Endothelial cell of umbilical vein (primary cell): ENCODE measurements at regions not wholly inside any gene's neighbourhood (a gene's known extent, or its start where the extent isn't known, plus 50 kb on each side); places are given as distances from the start of the nearest gene placed in this dataset.

Experiments
- BruUV-seq: library from RNA; stranded (reverse); fragments of 400-500 nt; replicated peaks from 2 replicates; lab custom pipeline; 2021; lab: Mats Ljungman, UMichigan
- CTCF ChIA-PET: fragments of 300-600, 350-600 bp; sonication (Branson Sonifier 250); formaldehyde crosslinking; loops from one replicate; lab custom pipeline; 2021; ENCODE audit warnings: antibody characterized with exemption, inconsistent platforms; lab: Charles Lee
- POLR2A ChIA-PET: fragments of 300-600, 350-600 bp; sonication (Branson Sonifier 250); formaldehyde crosslinking; loops from one replicate; lab custom pipeline; 2021; ENCODE audit warnings: antibody characterized with exemption, inconsistent platforms; lab: Charles Lee
- DNase-seq: peaks from one replicate; pipeline ENCODE4 v3.0.0-alpha.2; 2011; ENCODE audit warnings: low read depth, low spot score
- FAIRE-seq: peaks from 2 replicates; lab custom pipeline; 2011; peaks lifted over from hg19 to GRCh38; lab: Jason Lieb, UNC
- H2AFZ ChIP-seq: 2 replicates; pipeline ENCODE4 v1.6.0; 2012; ENCODE audit warnings: low read depth, low read length, control low read depth, inconsistent platforms
- H3K27ac ChIP-seq: 2 replicates; pipeline ENCODE4 v1.5.1; 2011; ENCODE audit warnings: low read depth, mild to moderate bottlenecking, control low read depth, low read length, moderate library complexity; ENCODE audit not compliant: insufficient read depth
- H3K27me3 ChIP-seq, 2 experiments: 2 replicates each; pipeline versions ENCODE4 v1.6.0 to v1.6.1; 2011; ENCODE audit warnings: low read length in 2 of 2, mixed read lengths in 1 of 2; ENCODE audit not compliant: control insufficient read depth in 2 of 2, insufficient read depth in 2 of 2
- H3K36me3 ChIP-seq, 2 experiments: 2 replicates in 1 of 2; 3 replicates in 1 of 2; pipeline ENCODE4 v1.5.1; 2011; ENCODE audit warnings: low read length in 2 of 2, mild to moderate bottlenecking in 1 of 2, moderate library complexity in 1 of 2; ENCODE audit not compliant: control insufficient read depth in 2 of 2, insufficient read depth in 2 of 2; ENCODE audit errors: extremely low read depth in 1 of 2
- H3K4me1 ChIP-seq: 3 replicates; pipeline ENCODE4 v1.5.1; 2011; ENCODE audit warnings: mild to moderate bottlenecking, low read length; ENCODE audit not compliant: control insufficient read depth, insufficient read depth; ENCODE audit errors: extremely low read depth
- H3K4me2 ChIP-seq: 2 replicates; pipeline ENCODE4 v1.6.1; 2011; ENCODE audit warnings: low read length, control low read depth, mixed read lengths; ENCODE audit not compliant: insufficient read depth
- H3K4me3 ChIP-seq, 3 experiments: fragments of 200-600 bp in 1 of 3; sonication (generic), shearing (Covaris generic) in 1 of 3; replicated peaks in 1 of 3; 2 replicates each; pipeline ENCODE4 v1.5.1; 2011 to 2016; ENCODE audit warnings: control low read depth in 3 of 3, low read length in 3 of 3, mild to moderate bottlenecking in 2 of 3, inconsistent platforms in 1 of 3, low read depth in 1 of 3, moderate library complexity in 1 of 3; ENCODE audit not compliant: insufficient read depth in 1 of 3
- H3K79me2 ChIP-seq: 2 replicates; pipeline ENCODE4 v1.6.0; 2012; ENCODE audit warnings: low read length, inconsistent platforms; ENCODE audit not compliant: control insufficient read depth, insufficient read depth
- H3K9ac ChIP-seq: replicated peaks from 2 replicates; pipeline ENCODE3; 2011; ENCODE audit warnings: low read length, control low read depth; ENCODE audit not compliant: insufficient read depth; ENCODE audit errors: extremely low read depth
- H3K9me1 ChIP-seq: replicated peaks from 3 replicates; pipeline ENCODE4 v1.6.0; 2011; ENCODE audit warnings: mild to moderate bottlenecking, low read length; ENCODE audit not compliant: control insufficient read depth, insufficient read depth; ENCODE audit errors: extremely low read depth
- H3K9me3 ChIP-seq: replicated peaks from 2 replicates; pipeline ENCODE4 v1.5.1; 2012; ENCODE audit warnings: low read length, inconsistent platforms; ENCODE audit not compliant: control insufficient read depth, insufficient read depth
- H4K20me1 ChIP-seq: replicated peaks from 2 replicates; pipeline ENCODE3; 2011; ENCODE audit warnings: mild to moderate bottlenecking, low read length; ENCODE audit not compliant: control insufficient read depth, insufficient read depth; ENCODE audit errors: extremely low read depth
- CTCF ChIP-seq, 2 donors: IDR thresholded peaks; 1 replicate in 1 of 2; 2 replicates in 1 of 2; pipeline ENCODE4 v1.5.1; 2011; ENCODE audit warnings: low read length in 2 of 2, mild to moderate bottlenecking in 2 of 2, moderate library complexity in 2 of 2, control low read depth in 1 of 2, inconsistent platforms in 1 of 2, low read depth in 1 of 2; ENCODE audit not compliant: insufficient read depth in 1 of 2; ENCODE audit errors: extremely low read depth in 1 of 2
- EZH2 ChIP-seq: IDR thresholded peaks from 2 replicates; pipeline ENCODE4 v1.6.1; 2012; ENCODE audit warnings: borderline replicate concordance, low read depth, mild to moderate bottlenecking, moderate library complexity, low read length, inconsistent platforms; ENCODE audit not compliant: severe bottlenecking
- FOS ChIP-seq: IDR thresholded peaks from 2 replicates; pipeline ENCODE4 v1.6.1; 2011; ENCODE audit warnings: mild to moderate bottlenecking, low read length, moderate library complexity, borderline replicate concordance; ENCODE audit not compliant: insufficient read depth
- GATA2 ChIP-seq: IDR thresholded peaks from 2 replicates; pipeline ENCODE4 v1.7.0; 2011; ENCODE audit warnings: low read depth, mild to moderate bottlenecking, moderate library complexity, mixed read lengths, low read length; ENCODE audit not compliant: insufficient read length, insufficient read depth
- JUN ChIP-seq: IDR thresholded peaks from 2 replicates; pipeline ENCODE4 v1.6.1; 2011; ENCODE audit warnings: borderline replicate concordance, low read depth; ENCODE audit not compliant: insufficient read length, insufficient read depth
- MAX ChIP-seq: IDR thresholded peaks from 2 replicates; pipeline ENCODE4 v1.6.1; 2011; ENCODE audit not compliant: insufficient read depth, insufficient read length
- MYC ChIP-seq: IDR thresholded peaks from one replicate; pipeline ENCODE4 v1.6.1; 2011; ENCODE audit warnings: mild to moderate bottlenecking, low read depth, low read length
- POLR2A ChIP-seq: IDR thresholded peaks from 2 replicates; pipeline ENCODE4 v1.6.1; 2012; ENCODE audit warnings: low read depth, mild to moderate bottlenecking, control low read depth, low read length
- POLR2AphosphoS5 ChIP-seq: IDR thresholded peaks from 2 replicates; pipeline ENCODE4 v1.6.1; 2012; ENCODE audit warnings: low read depth, mild to moderate bottlenecking, control low read depth, low read length, moderate library complexity; ENCODE audit not compliant: insufficient read depth
- dilution Hi-C: fragments of 300-500 bp; cut with MboI; formaldehyde crosslinking; loops from one replicate; pipeline ENCODE4 v1.15.0; 2019; ENCODE audit warnings: low sequenced_read_pairs; ENCODE audit not compliant: extremely low pct_ligation_motif_present
- intact Hi-C: fragments of 100-400 bp; cut with micrococcal nuclease; formaldehyde crosslinking; loops from one replicate; pipeline ENCODE4 v1.10.0; 2022

- no peak overlapping the region for H3K27ac ChIP-seq
- H4K20me1 ChIP-seq = no peaks in the 10 kb centered on the region
- no peaks in the 10 kb centered on the region for H3K36me3 ChIP-seq
- H3K4me2 ChIP-seq = no peak overlapping the region
- DNase-seq = no peak
- dilution Hi-C loops (no loop called here), intact Hi-C loops (no loop called here)
- H3K27me3 ChIP-seq = no peaks in the 10 kb centered on the region
- no peaks in the 10 kb centered on the region for H3K9me1 ChIP-seq
- H3K79me2 ChIP-seq = no peaks in the 10 kb centered on the region
- FAIRE-seq = no peak
- no peak overlapping the region for H2AFZ ChIP-seq
- H3K9ac ChIP-seq = no peak overlapping the region
- ChIA-PET POLR2A (no interaction called here), CTCF (no interaction called here)
- TF ChIP-seq FOS (no peak), EZH2 (no peak), JUN (no peak), MYC (no peak), CTCF (IDR thresholded peaks at IDR 0.05; ENCODE audit: extremely low read depth in 1 of 2, insufficient read depth in 1 of 2, low read depth in 1 of 2, low read length in 2 of 2) (no peak)
- no peak overlapping the region for H3K4me3 ChIP-seq
- H3K9me3 ChIP-seq = peaks cover 4% of the 10 kb centered on the region
- H3K4me1 ChIP-seq = no peaks in the 10 kb centered on the region
- BruUV-seq = no TSS peak
These were observed 1093.4 kb downstream of the KHDRBS2 start for GRCh38 chr6:61192610-61193009.

- Histone ChIP-seq H3K9me1 (no peaks in the 10 kb centered on the region), H4K20me1 (no peaks in the 10 kb centered on the region), H2AFZ (no peak overlapping the region), H3K27me3 (no peaks in the 10 kb centered on the region), H3K9me3 (no peaks in the 10 kb centered on the region), H3K4me1 (no peaks in the 10 kb centered on the region), H3K4me2 (no peak overlapping the region), H3K27ac (no peak overlapping the region), H3K9ac (no peak overlapping the region), H3K4me3 (no peak overlapping the region), H3K79me2 (no peaks in the 10 kb centered on the region), H3K36me3 (no peaks in the 10 kb centered on the region)
- ChIA-PET POLR2A (no interaction called here), CTCF (no interaction called here)
- no peak for DNase-seq
- FAIRE-seq = no peak
- intact Hi-C loops = no loop called here
- BruUV-seq = no TSS peak
- dilution Hi-C loops = no loop called here
- TF ChIP-seq GATA2 (no peak), POLR2AphosphoS5 (no peak), CTCF (IDR thresholded peaks at IDR 0.05; ENCODE audit: extremely low read depth in 1 of 2, insufficient read depth in 1 of 2, low read depth in 1 of 2, low read length in 2 of 2) (no peak), FOS (no peak), MAX (no peak), JUN (no peak), POLR2A (no peak), EZH2 (no peak), MYC (no peak)
These were observed 1117.1 kb downstream of the KHDRBS2 start for GRCh38 chr6:61168878-61169277.
